ENCODE measurements at regions not wholly inside any gene's neighbourhood (a gene's known extent, or its start where the extent isn't known, plus 50 kb on each side); places are given as distances from the start of the nearest gene placed in this dataset.

GRCh38 chr5:44665101-44665701, 143.5 kb upstream of the MRPS30 start:
- Histone ChIP-seq H3K9ac (ENCODE audit: low read depth, low read length) (no peak overlapping the region), H2AFZ (ENCODE audit: low read depth, low read length) (no peak overlapping the region), H3K4me2 (ENCODE audit: insufficient read depth, low read length) (no peak overlapping the region), H3K36me3 (ENCODE audit: insufficient read depth, low read length) (no peaks in the 10 kb centered on the region), H3K79me2 (ENCODE audit: insufficient read depth, low read length) (no peaks in the 10 kb centered on the region), H3K4me3 (ENCODE audit: low read depth in 1 of 2, low read length in 2 of 2) (no peak overlapping the region), H3K27ac (ENCODE audit: low read length) (no peak overlapping the region), H3K4me1 (ENCODE audit: insufficient read depth, low read length) (no peaks in the 10 kb centered on the region), H4K20me1 (ENCODE audit: insufficient read depth, low read length) (no peaks in the 10 kb centered on the region), H3K9me3 (ENCODE audit: insufficient read depth, low read length, severe bottlenecking) (peaks cover 8% of the 10 kb centered on the region), H3K27me3 (ENCODE audit: insufficient read depth, low read length, poor library complexity) (no peaks in the 10 kb centered on the region)
- DNase-seq, result no peak
- TF ChIP-seq EZH2 (IDR thresholded peaks at IDR 0.05; ENCODE audit: borderline replicate concordance, low read depth, low read length, severe bottlenecking), result no peak
- TF ChIP-seq CTCF (IDR thresholded peaks at IDR 0.05; ENCODE audit: borderline replicate concordance, extremely low read depth, low read length, poor library complexity, severe bottlenecking), result no peak
- no peak for ATAC-seq (ENCODE audit: insufficient read depth, low read depth)

GRCh38 chr5:44664711-44665100, 144.0 kb upstream of the MRPS30 start:
- no peak overlapping the region for H3K4me2 ChIP-seq (ENCODE audit: insufficient read depth, low read length)
- H3K36me3 ChIP-seq (ENCODE audit: insufficient read depth, low read length), result no peaks in the 10 kb centered on the region
- H3K9ac ChIP-seq (ENCODE audit: low read depth, low read length), result no peak overlapping the region
- H3K27ac ChIP-seq (ENCODE audit: low read length), result no peak overlapping the region
- ATAC-seq (ENCODE audit: insufficient read depth, low read depth) (no peak), DNase-seq (no peak)
- H3K9me3 ChIP-seq (ENCODE audit: insufficient read depth, low read length, severe bottlenecking), result peaks cover 8% of the 10 kb centered on the region
- H3K27me3 ChIP-seq (ENCODE audit: insufficient read depth, low read length, poor library complexity), result no peaks in the 10 kb centered on the region
- no peaks in the 10 kb centered on the region for H3K4me1 ChIP-seq (ENCODE audit: insufficient read depth, low read length)
- TF ChIP-seq CTCF (IDR thresholded peaks at IDR 0.05; ENCODE audit: borderline replicate concordance, extremely low read depth, low read length, poor library complexity, severe bottlenecking), result no peak
- TF ChIP-seq EZH2 (IDR thresholded peaks at IDR 0.05; ENCODE audit: borderline replicate concordance, low read depth, low read length, severe bottlenecking), result no peak
- H3K4me3 ChIP-seq (ENCODE audit: low read depth in 1 of 2, low read length in 2 of 2), result no peak overlapping the region
- no peak overlapping the region for H2AFZ ChIP-seq (ENCODE audit: low read depth, low read length)
- no peaks in the 10 kb centered on the region for H4K20me1 ChIP-seq (ENCODE audit: insufficient read depth, low read length)
- H3K79me2 ChIP-seq (ENCODE audit: insufficient read depth, low read length), result no peaks in the 10 kb centered on the region

DNA sequence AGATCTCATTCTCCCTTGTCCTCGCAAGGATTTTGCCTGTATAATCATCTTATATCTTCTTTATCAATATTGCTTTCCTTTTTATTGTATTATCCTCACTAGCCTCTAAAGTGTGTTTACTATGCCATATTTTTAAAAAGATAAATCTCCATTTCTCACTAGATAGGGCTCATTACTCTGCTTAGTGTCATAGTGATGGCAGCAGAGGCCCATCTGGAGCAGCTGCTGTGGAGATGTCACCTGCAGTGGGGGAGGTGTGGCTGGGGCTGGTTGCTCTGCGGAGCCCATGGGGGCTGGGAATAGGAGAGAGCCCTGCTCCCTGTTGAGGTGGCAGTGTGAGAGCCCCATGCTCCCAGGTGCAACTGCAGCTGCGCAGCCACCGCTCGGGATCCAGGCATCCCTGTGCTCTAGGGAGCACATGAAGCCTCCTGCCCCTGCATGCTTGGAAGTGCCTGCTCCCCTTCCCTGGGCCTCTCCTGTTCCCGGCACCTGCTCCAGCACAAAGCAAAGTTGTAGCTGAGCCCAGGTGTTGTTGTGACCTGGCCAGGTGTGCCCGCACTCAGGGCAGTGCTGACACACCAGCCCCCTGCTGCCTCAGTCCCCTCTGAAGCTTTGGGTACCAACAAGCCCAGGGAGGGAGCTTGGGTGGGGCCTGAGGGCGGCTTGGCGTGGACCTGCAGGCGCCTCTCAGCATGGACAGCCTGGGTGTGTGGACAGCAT, 144.6 kb upstream of the MRPS30 start:
- no peak for DNase-seq
- Histone ChIP-seq H3K79me2 (ENCODE audit: insufficient read depth, low read length) (no peaks in the 10 kb centered on the region), H3K27ac (ENCODE audit: low read length) (no peak overlapping the region), H3K9ac (ENCODE audit: low read depth, low read length) (no peak overlapping the region), H4K20me1 (ENCODE audit: insufficient read depth, low read length) (no peaks in the 10 kb centered on the region), H2AFZ (ENCODE audit: low read depth, low read length) (no peak overlapping the region), H3K4me1 (ENCODE audit: insufficient read depth, low read length) (no peaks in the 10 kb centered on the region), H3K27me3 (ENCODE audit: insufficient read depth, low read length, poor library complexity) (no peaks in the 10 kb centered on the region), H3K9me3 (ENCODE audit: insufficient read depth, low read length, severe bottlenecking) (peaks cover 8% of the 10 kb centered on the region), H3K4me2 (ENCODE audit: insufficient read depth, low read length) (no peak overlapping the region), H3K36me3 (ENCODE audit: insufficient read depth, low read length) (no peaks in the 10 kb centered on the region), H3K4me3 (ENCODE audit: low read depth in 1 of 2, low read length in 2 of 2) (no peak overlapping the region)
- no peak for TF ChIP-seq EZH2 (IDR thresholded peaks at IDR 0.05; ENCODE audit: borderline replicate concordance, low read depth, low read length, severe bottlenecking)
- TF ChIP-seq CTCF (IDR thresholded peaks at IDR 0.05; ENCODE audit: borderline replicate concordance, extremely low read depth, low read length, poor library complexity, severe bottlenecking), result no peak
- ATAC-seq (ENCODE audit: insufficient read depth, low read depth), result no peak
